ENCODE measurements at regions not wholly inside any gene's neighbourhood (a gene's known extent, or its start where the extent isn't known, plus 50 kb on each side); places are given as distances from the start of the nearest gene placed in this dataset.
A peak's percentile ranks its signal among the peaks of the same experiment; 100 is the strongest.

- TF ChIP-seq CTCF (IDR thresholded peaks at IDR 0.05): no peak
- no peak for DNase-seq (ENCODE audit: low spot score)
- peak; percentile 74 for ATAC-seq (ENCODE audit: low FRiP score)
Observed at GRCh38 chr10:29946953-29947700, 112.3 kb downstream of the JCAD start.

- DNase-seq (ENCODE audit: low spot score) (no peak), ATAC-seq (ENCODE audit: low FRiP score) (peak; percentile 62)
- no peak for TF ChIP-seq CTCF (IDR thresholded peaks at IDR 0.05)
Observed at GRCh38 chr10:29946614-29946952, 112.8 kb downstream of the JCAD start.

GRCh38 chr10:29941476-29941875 lies 117.9 kb downstream of the JCAD start:
- TF ChIP-seq CTCF (IDR thresholded peaks at IDR 0.05): no peak
- DNase-seq (ENCODE audit: low spot score) (no peak), ATAC-seq (ENCODE audit: low FRiP score) (no peak)

- no peak for TF ChIP-seq CTCF (IDR thresholded peaks at IDR 0.05)
- DNase-seq (ENCODE audit: low spot score): no peak
- no peak for ATAC-seq (ENCODE audit: low FRiP score)
Observed at GRCh38 chr10:29932991-29933390, 126.4 kb downstream of the JCAD start.

GRCh38 chr10:29931833-29932232 lies 127.6 kb downstream of the JCAD start:
- TF ChIP-seq CTCF (IDR thresholded peaks at IDR 0.05): no peak
- DNase-seq (ENCODE audit: low spot score) (no peak), ATAC-seq (ENCODE audit: low FRiP score) (no peak)

- DNase-seq (ENCODE audit: low spot score) (no peak), ATAC-seq (ENCODE audit: low FRiP score) (no peak)
- TF ChIP-seq CTCF (IDR thresholded peaks at IDR 0.05): no peak
Observed at GRCh38 chr10:29929006-29929405, 130.4 kb downstream of the JCAD start.

GRCh38 chr10:29926693-29927048 lies 132.7 kb downstream of the JCAD start:
- TF ChIP-seq CTCF (IDR thresholded peaks at IDR 0.05): no peak
- no peak for DNase-seq (ENCODE audit: low spot score)
- no peak for ATAC-seq (ENCODE audit: low FRiP score)
